ENCODE measurements at regions not wholly inside any gene's neighbourhood (a gene's known extent, or its start where the extent isn't known, plus 50 kb on each side); places are given as distances from the start of the nearest gene placed in this dataset.

GRCh38 chr1:200247518-200247917 is 162.3 kb downstream of the ZNF281 start:
- H3K27me3 Mint-ChIP-seq, result peaks cover 33% of the 10 kb centered on the region
- H3K4me3 Mint-ChIP-seq, result no peak overlapping the region
- Histone ChIP-seq H3K27ac (ENCODE audit: low read length in 2 of 2) (no peak overlapping the region), H2AFZ (ENCODE audit: insufficient read depth, low read depth, low read length, poor library complexity, severe bottlenecking) (no peak overlapping the region), H3K36me3 (replicated peaks in 1 of 2; ENCODE audit: control extremely low read depth in 1 of 2, control insufficient read depth in 1 of 2, extremely low read depth in 1 of 2, insufficient read depth in 2 of 2, low read length in 1 of 2) (no peaks in the 10 kb centered on the region), H3K4me2 (replicated peaks; ENCODE audit: low read depth, low read length, poor library complexity, severe bottlenecking) (no peak overlapping the region), H3K9ac (ENCODE audit: low read length) (no peak overlapping the region), H3K79me2 (ENCODE audit: control insufficient read depth, insufficient read depth, low read length) (no peaks in the 10 kb centered on the region), H3K9me3 (ENCODE audit: control extremely low read depth in 1 of 3, control insufficient read depth in 2 of 3, insufficient read depth in 1 of 3, low read length in 2 of 3) (no peaks in the 10 kb centered on the region), H4K20me1 (ENCODE audit: control insufficient read depth, insufficient read depth, low read length, poor library complexity, severe bottlenecking) (no peaks in the 10 kb centered on the region), H3K27me3 (replicated peaks in 1 of 4; ENCODE audit: control extremely low read depth in 1 of 4, control insufficient read depth in 3 of 4, insufficient read depth in 4 of 4, low read length in 3 of 4) (peaks cover 0 to 15% (median 7%) of the 10 kb centered on the region in 4 experiments), H3K4me3 (ENCODE audit: control extremely low read depth in 1 of 5, extremely low read depth in 1 of 5, insufficient read depth in 1 of 5, low read depth in 2 of 5, low read length in 4 of 5) (no peak overlapping the region), H3K4me1 (ENCODE audit: control insufficient read depth in 2 of 2, insufficient read depth in 2 of 2, low read length in 2 of 2) (peaks cover 0 to 6% of the 10 kb centered on the region in 2 donors)
- intact Hi-C loops (cut with micrococcal nuclease), result no loop called here
- CTCF ChIA-PET, result interaction anchor here (1.0 kb wide), 1 partner anchor 11 kb away, joined by 3 read pairs; no protein-coding TSS in a partner anchor
- TF ChIP-seq EZH2 (IDR thresholded peaks at IDR 0.05; ENCODE audit: borderline replicate concordance, insufficient read depth, low read depth, low read length, poor library complexity, severe bottlenecking) (no peak), CTCF (IDR thresholded peaks at IDR 0.05) (no peak)
- peaks cover 4% of the 10 kb centered on the region for H3K4me1 Mint-ChIP-seq
- POLR2A ChIA-PET, result interaction anchor here (0.6 kb wide), 1 partner anchor 375 kb away, joined by 5 read pairs; no protein-coding TSS in a partner anchor
- no peak overlapping the region for H3K27ac Mint-ChIP-seq
- DNase-seq, result no peak
- 45% methylated on average over 8 of the region's 14 CpGs for WGBS (ENCODE audit: insufficient coverage)
- ATAC-seq (ENCODE audit: low read depth), result no peak
- no peaks in the 10 kb centered on the region for H3K9me3 Mint-ChIP-seq (ENCODE audit: insufficient read depth)

DNA sequence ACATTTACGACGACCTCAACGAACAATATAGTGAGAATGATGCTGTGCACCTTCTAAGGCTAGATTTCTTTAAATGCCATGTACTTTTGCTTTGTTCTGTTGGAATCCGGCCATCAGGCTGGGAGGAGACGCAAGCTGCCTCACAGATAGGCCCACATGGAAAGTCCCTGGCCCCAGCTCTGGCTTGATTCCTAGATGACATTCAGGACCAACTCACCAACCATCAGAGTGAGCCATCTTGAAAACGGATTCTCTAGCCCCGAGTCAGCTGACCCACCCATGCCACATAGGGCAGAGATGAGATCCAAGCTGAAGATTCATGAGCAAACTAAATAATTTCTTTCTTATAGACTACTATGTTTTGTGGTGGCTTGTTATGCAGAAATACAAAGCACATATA is 164.4 kb downstream of the ZNF281 start:
- H3K27ac Mint-ChIP-seq, result no peak overlapping the region
- H3K4me2 ChIP-seq (replicated peaks; ENCODE audit: low read depth, low read length, poor library complexity, severe bottlenecking), result no peak overlapping the region
- no peak overlapping the region for H3K4me3 Mint-ChIP-seq
- H3K36me3 ChIP-seq (replicated peaks in 1 of 2; ENCODE audit: control extremely low read depth in 1 of 2, control insufficient read depth in 1 of 2, extremely low read depth in 1 of 2, insufficient read depth in 2 of 2, low read length in 1 of 2), result no peaks in the 10 kb centered on the region
- H3K79me2 ChIP-seq (ENCODE audit: control insufficient read depth, insufficient read depth, low read length), result no peaks in the 10 kb centered on the region
- no peak overlapping the region for H3K27ac ChIP-seq (ENCODE audit: low read length in 2 of 2)
- H3K27me3 ChIP-seq (replicated peaks in 1 of 4; ENCODE audit: control extremely low read depth in 1 of 4, control insufficient read depth in 3 of 4, insufficient read depth in 4 of 4, low read length in 3 of 4), result peaks cover 0 to 29% (median 9%) of the 10 kb centered on the region in 4 experiments
- TF ChIP-seq CTCF (IDR thresholded peaks at IDR 0.05) (no peak), EZH2 (IDR thresholded peaks at IDR 0.05; ENCODE audit: borderline replicate concordance, insufficient read depth, low read depth, low read length, poor library complexity, severe bottlenecking) (no peak)
- ATAC-seq (ENCODE audit: low read depth) (no peak), DNase-seq (no peak)
- H3K4me3 ChIP-seq (ENCODE audit: control extremely low read depth in 1 of 5, extremely low read depth in 1 of 5, insufficient read depth in 1 of 5, low read depth in 2 of 5, low read length in 4 of 5), result no peak overlapping the region
- H3K9me3 ChIP-seq (ENCODE audit: control extremely low read depth in 1 of 3, control insufficient read depth in 2 of 3, insufficient read depth in 1 of 3, low read length in 2 of 3), result no peaks in the 10 kb centered on the region
- H3K27me3 Mint-ChIP-seq, result peaks cover 46% of the 10 kb centered on the region
- H3K9ac ChIP-seq (ENCODE audit: low read length), result no peak overlapping the region
- 97% methylated on average over 5 of the region's 7 CpGs for WGBS (ENCODE audit: insufficient coverage)
- CTCF ChIA-PET, result interaction anchor here (1.3 kb wide), 1 partner anchor 18 kb away, joined by 4 read pairs; no protein-coding TSS in a partner anchor
- H3K4me1 ChIP-seq (ENCODE audit: control insufficient read depth in 2 of 2, insufficient read depth in 2 of 2, low read length in 2 of 2), result peaks cover 0 to 14% of the 10 kb centered on the region in 2 donors
- POLR2A ChIA-PET, result no interaction called here
- H4K20me1 ChIP-seq (ENCODE audit: control insufficient read depth, insufficient read depth, low read length, poor library complexity, severe bottlenecking), result no peaks in the 10 kb centered on the region
- no peak overlapping the region for H2AFZ ChIP-seq (ENCODE audit: insufficient read depth, low read depth, low read length, poor library complexity, severe bottlenecking)
- intact Hi-C loops (cut with micrococcal nuclease), result no loop called here
- H3K4me1 Mint-ChIP-seq, result peaks cover 13% of the 10 kb centered on the region
- no peaks in the 10 kb centered on the region for H3K9me3 Mint-ChIP-seq (ENCODE audit: insufficient read depth)
